ENCODE measurements at regions not wholly inside any gene's neighbourhood (a gene's known extent, or its start where the extent isn't known, plus 50 kb on each side); places are given as distances from the start of the nearest gene placed in this dataset.

GRCh38 chr5:14965815-14966214, 94.2 kb upstream of the ANKH start (continued):
- TF ChIP-seq REST (IDR thresholded peaks at IDR 0.05; ENCODE audit: low read depth, low read length): no peak
- no peak for TF ChIP-seq USF2 (IDR thresholded peaks at IDR 0.05; ENCODE audit: borderline replicate concordance, low read depth, low read length)
- no peak for TF ChIP-seq RCOR1 (IDR thresholded peaks at IDR 0.05; ENCODE audit: low read length)
- TF ChIP-seq RXRA (IDR thresholded peaks at IDR 0.05; ENCODE audit: borderline replicate concordance, low read depth): no peak
- TF ChIP-seq ZBTB33 (IDR thresholded peaks at IDR 0.05; ENCODE audit: borderline replicate concordance, low read depth): no peak
- TF ChIP-seq RFX5 (IDR thresholded peaks at IDR 0.05; ENCODE audit: low read length): no peak
- TF ChIP-seq MXI1 (IDR thresholded peaks at IDR 0.05; ENCODE audit: low read depth, low read length): no peak
- TF ChIP-seq TEAD4 (IDR thresholded peaks at IDR 0.05; ENCODE audit: borderline replicate concordance, insufficient read depth): no peak
- no peak for TF ChIP-seq SMC3 (IDR thresholded peaks at IDR 0.05; ENCODE audit: low read depth, low read length)
- no peak for TF ChIP-seq EZH2phosphoT487 (IDR thresholded peaks at IDR 0.05; ENCODE audit: borderline replicate concordance, low read depth)
- TF ChIP-seq ELF1 (IDR thresholded peaks at IDR 0.05): no peak

- no peak overlapping the region for H3K4me3 ChIP-seq (ENCODE audit: low read depth in 2 of 2, low read length in 1 of 2)
- H3F3A ChIP-seq (replicated peaks; ENCODE audit: insufficient read depth): no peaks in the 10 kb centered on the region
- DNase-seq: no peak
- ChIA-PET CTCF (interaction anchor here (1.9 kb wide), 1 partner anchor 235 kb away, joined by 8 read pairs; no protein-coding TSS in a partner anchor), POLR2A (no interaction called here)
- no peak overlapping the region for H3K9ac ChIP-seq
- no peaks in the 10 kb centered on the region for H3K79me2 ChIP-seq (ENCODE audit: insufficient read depth)
- 46% methylated on average over 2 of the region's 2 CpGs for WGBS (ENCODE audit: low lambda C conversion rate)
- no peak overlapping the region for H3K27ac ChIP-seq (ENCODE audit: low read depth in 2 of 2, low read length in 1 of 2)
- no peak overlapping the region for H2AFZ ChIP-seq (ENCODE audit: low read depth)
- H3K4me1 ChIP-seq (ENCODE audit: control insufficient read depth in 1 of 2, insufficient read depth in 2 of 2, low read depth in 1 of 2, low read length in 1 of 2): no peaks in the 10 kb centered on the region
- H3K9me2 ChIP-seq: no peaks in the 10 kb centered on the region
- H4K20me1 ChIP-seq (ENCODE audit: insufficient read depth): no peaks in the 10 kb centered on the region
- no peaks in the 10 kb centered on the region for H3K9me3 ChIP-seq
- no peaks in the 10 kb centered on the region for H3K36me3 ChIP-seq (replicated peaks in 1 of 2; ENCODE audit: control insufficient read depth in 1 of 2, insufficient read depth in 2 of 2, low read length in 1 of 2)
- H3K27me3 ChIP-seq (ENCODE audit: insufficient read depth): no peaks in the 10 kb centered on the region; the same call in 1 of the 2 replicates
- no peak overlapping the region for H3K4me2 ChIP-seq
- TF ChIP-seq REST (IDR thresholded peaks at IDR 0.05; ENCODE audit: low read depth, low read length): no peak
- TF ChIP-seq MXI1 (IDR thresholded peaks at IDR 0.05; ENCODE audit: low read depth, low read length): no peak
- no peak for TF ChIP-seq YY1 (IDR thresholded peaks at IDR 0.05; ENCODE audit: low read depth)
- no peak for TF ChIP-seq FOXM1 (IDR thresholded peaks at IDR 0.05; ENCODE audit: low read depth)
- no peak for TF ChIP-seq JUND (IDR thresholded peaks at IDR 0.05)
- TF ChIP-seq GATA2 (CRISPR knock-in tag; IDR thresholded peaks at IDR 0.05): no peak
- TF ChIP-seq RCOR1 (IDR thresholded peaks at IDR 0.05; ENCODE audit: low read length): no peak
- TF ChIP-seq EZH2phosphoT487 (IDR thresholded peaks at IDR 0.05; ENCODE audit: borderline replicate concordance, low read depth): no peak
- no peak for TF ChIP-seq RXRA (IDR thresholded peaks at IDR 0.05; ENCODE audit: borderline replicate concordance, low read depth)
- TF ChIP-seq SMC3 (IDR thresholded peaks at IDR 0.05; ENCODE audit: low read depth, low read length): no peak
- TF ChIP-seq ZBTB33 (IDR thresholded peaks at IDR 0.05; ENCODE audit: borderline replicate concordance, low read depth): no peak
- TF ChIP-seq TEAD4 (IDR thresholded peaks at IDR 0.05; ENCODE audit: borderline replicate concordance, insufficient read depth): no peak
- TF ChIP-seq FOXJ3 (CRISPR knock-in tag; IDR thresholded peaks at IDR 0.05): no peak
- no peak for TF ChIP-seq GABPA (IDR thresholded peaks at IDR 0.05; ENCODE audit: low read depth)
Measured at GRCh38 chr5:14962604-14963003, 91.0 kb upstream of the ANKH start.

Data from SK-N-SH (cell line).